Activated T-helper 2 cell treated with anti-CD3 and anti-CD28 coated beads, Interferon-gamma antibody, Interleukin-2, Interleukin-4, amounts not matched to agents 10 μg/mL and 5 μg/mL and 100 μg/mL, durations not matched to agents 14 hours and 24 hours and 36 hours (primary cell): ENCODE measurements at regions not wholly inside any gene's neighbourhood (a gene's known extent, or its start where the extent isn't known, plus 50 kb on each side); places are given as distances from the start of the nearest gene placed in this dataset.

Experiments
- DNase-seq: peaks from one replicate; pipeline ENCODE4 v3.0.0; 2021; ENCODE audit warnings: low spot score
- H3K27ac Mint-ChIP-seq: one replicate; pipeline ENCODE4 v1.8.0; 2021; ENCODE audit warnings: mixed read lengths
- H3K27me3 Mint-ChIP-seq: one replicate; pipeline ENCODE4 v1.8.0; 2021; ENCODE audit warnings: low read depth, mixed read lengths
- H3K36me3 Mint-ChIP-seq: one replicate; pipeline ENCODE4 v1.8.0; 2021; ENCODE audit warnings: low read depth, mixed read lengths
- H3K4me1 Mint-ChIP-seq: one replicate; pipeline ENCODE4 v1.8.0; 2021; ENCODE audit warnings: low read depth, mixed read lengths
- H3K4me3 Mint-ChIP-seq: one replicate; pipeline ENCODE4 v1.8.0; 2021; ENCODE audit warnings: low read depth, mild to moderate bottlenecking, moderate library complexity, mixed read lengths
- H3K9me3 Mint-ChIP-seq: one replicate; pipeline ENCODE4 v1.8.0; 2021; ENCODE audit warnings: mixed read lengths
- intact Hi-C: fragments of 100-400 bp; cut with micrococcal nuclease; formaldehyde crosslinking; loops from one replicate; pipeline ENCODE4 v1.15.1; 2023

GRCh38 chr5:176711883-176712282 lies 64.6 kb downstream of the TSPAN17 start:
- intact Hi-C loops: no loop called here
- Mint-ChIP-seq H3K36me3 (no peaks in the 10 kb centered on the region), H3K4me1 (no peaks in the 10 kb centered on the region), H3K27me3 (peaks cover 12% of the 10 kb centered on the region), H3K9me3 (no peaks in the 10 kb centered on the region), H3K27ac (no peak overlapping the region), H3K4me3 (no peak overlapping the region)
- no peak for DNase-seq

- H3K4me3 Mint-ChIP-seq: no peak overlapping the region
- H3K4me1 Mint-ChIP-seq: no peaks in the 10 kb centered on the region
- H3K36me3 Mint-ChIP-seq: no peaks in the 10 kb centered on the region
- no peak for DNase-seq
- H3K9me3 Mint-ChIP-seq: no peaks in the 10 kb centered on the region
- H3K27me3 Mint-ChIP-seq: peaks cover 12% of the 10 kb centered on the region
- intact Hi-C loops: no loop called here
- no peak overlapping the region for H3K27ac Mint-ChIP-seq
These were observed 65.4 kb downstream of the TSPAN17 start for GRCh38 chr5:176712546-176713304.

GRCh38 chr5:176713409-176713808 lies 66.1 kb downstream of the TSPAN17 start:
- no peak for DNase-seq
- H3K36me3 Mint-ChIP-seq: no peaks in the 10 kb centered on the region
- no peaks in the 10 kb centered on the region for H3K4me1 Mint-ChIP-seq
- intact Hi-C loops: no loop called here
- peaks cover 12% of the 10 kb centered on the region for H3K27me3 Mint-ChIP-seq
- H3K27ac Mint-ChIP-seq: no peak overlapping the region
- H3K4me3 Mint-ChIP-seq: no peak overlapping the region
- no peaks in the 10 kb centered on the region for H3K9me3 Mint-ChIP-seq

- Mint-ChIP-seq H3K4me3 (no peak overlapping the region), H3K36me3 (no peaks in the 10 kb centered on the region), H3K4me1 (no peaks in the 10 kb centered on the region), H3K9me3 (no peaks in the 10 kb centered on the region), H3K27me3 (peaks cover 13% of the 10 kb centered on the region), H3K27ac (no peak overlapping the region)
- no peak for DNase-seq
- intact Hi-C loops: no loop called here
These were observed 66.8 kb downstream of the TSPAN17 start for GRCh38 chr5:176714067-176714466.

GRCh38 chr5:176716320-176716719 lies 69.0 kb downstream of the TSPAN17 start:
- DNase-seq: no peak
- Mint-ChIP-seq H3K36me3 (no peaks in the 10 kb centered on the region), H3K27me3 (peaks cover 15% of the 10 kb centered on the region), H3K4me1 (no peaks in the 10 kb centered on the region), H3K4me3 (no peak overlapping the region), H3K27ac (no peak overlapping the region), H3K9me3 (no peaks in the 10 kb centered on the region)
- intact Hi-C loops: no loop called here

GRCh38 chr5:176719113-176719739 lies 71.9 kb downstream of the TSPAN17 start:
- intact Hi-C loops: no loop called here
- Mint-ChIP-seq H3K4me3 (no peak overlapping the region), H3K27me3 (peaks cover 15% of the 10 kb centered on the region), H3K9me3 (no peaks in the 10 kb centered on the region), H3K4me1 (peaks cover 4% of the 10 kb centered on the region), H3K36me3 (no peaks in the 10 kb centered on the region), H3K27ac (no peak overlapping the region)
- no peak for DNase-seq

- peaks cover 4% of the 10 kb centered on the region for H3K4me1 Mint-ChIP-seq
- no peak overlapping the region for H3K4me3 Mint-ChIP-seq
- intact Hi-C loops: no loop called here
- H3K36me3 Mint-ChIP-seq: no peaks in the 10 kb centered on the region
- H3K9me3 Mint-ChIP-seq: no peaks in the 10 kb centered on the region
- peaks cover 32% of the 10 kb centered on the region for H3K27me3 Mint-ChIP-seq
- H3K27ac Mint-ChIP-seq: no peak overlapping the region
- no peak for DNase-seq
These were observed 74.2 kb downstream of the TSPAN17 start for GRCh38 chr5:176721509-176721908.

GRCh38 chr5:176722757-176723156 lies 75.5 kb downstream of the TSPAN17 start:
- Mint-ChIP-seq H3K36me3 (no peaks in the 10 kb centered on the region), H3K27me3 (peaks cover 36% of the 10 kb centered on the region), H3K4me1 (peaks cover 4% of the 10 kb centered on the region), H3K27ac (no peak overlapping the region), H3K9me3 (no peaks in the 10 kb centered on the region), H3K4me3 (no peak overlapping the region)
- intact Hi-C loops: no loop called here
- no peak for DNase-seq

GRCh38 chr5:176723440-176723839 lies 76.2 kb downstream of the TSPAN17 start:
- Mint-ChIP-seq H3K27ac (no peak overlapping the region), H3K36me3 (no peaks in the 10 kb centered on the region), H3K4me3 (no peak overlapping the region), H3K9me3 (no peaks in the 10 kb centered on the region), H3K27me3 (peaks cover 36% of the 10 kb centered on the region), H3K4me1 (peaks cover 4% of the 10 kb centered on the region)
- intact Hi-C loops: no loop called here
- no peak for DNase-seq

- Mint-ChIP-seq H3K27ac (no peak overlapping the region), H3K4me3 (no peak overlapping the region), H3K4me1 (peaks cover 4% of the 10 kb centered on the region), H3K9me3 (no peaks in the 10 kb centered on the region), H3K27me3 (peaks cover 33% of the 10 kb centered on the region), H3K36me3 (no peaks in the 10 kb centered on the region)
- no peak for DNase-seq
- intact Hi-C loops: no loop called here
These were observed 77.2 kb downstream of the TSPAN17 start for GRCh38 chr5:176724472-176724871.

GRCh38 chr5:176725521-176726280 lies 78.4 kb downstream of the TSPAN17 start:
- intact Hi-C loops: no loop called here
- Mint-ChIP-seq H3K4me3 (no peak overlapping the region), H3K36me3 (no peaks in the 10 kb centered on the region), H3K27ac (no peak overlapping the region), H3K9me3 (no peaks in the 10 kb centered on the region), H3K4me1 (peaks cover 4% of the 10 kb centered on the region), H3K27me3 (peaks cover 30% of the 10 kb centered on the region)
- no peak for DNase-seq

GRCh38 chr5:176726746-176727527 lies 79.7 kb downstream of the TSPAN17 start:
- intact Hi-C loops: no loop called here
- Mint-ChIP-seq H3K27me3 (peaks cover 30% of the 10 kb centered on the region), H3K4me3 (no peak overlapping the region), H3K27ac (no peak overlapping the region), H3K4me1 (peaks cover 4% of the 10 kb centered on the region), H3K36me3 (no peaks in the 10 kb centered on the region), H3K9me3 (no peaks in the 10 kb centered on the region)
- DNase-seq: no peak
